OCI-LY1 (cell line): ENCODE measurements at regions not wholly inside any gene's neighbourhood (a gene's known extent, or its start where the extent isn't known, plus 50 kb on each side); places are given as distances from the start of the nearest gene placed in this dataset.

ENCODE experiments used
- CTCF ChIP-seq: fragments of 200-600 bp; sonication (generic), shearing (Covaris generic); IDR thresholded peaks from 2 replicates; pipeline ENCODE4 v1.5.1; 2017; ENCODE audit warnings: mild to moderate bottlenecking, antibody characterized with exemption, low read length, moderate library complexity, mixed read lengths
- EZH2 ChIP-seq: fragments of 200-600 bp; sonication (generic), shearing (Covaris generic); IDR thresholded peaks from 2 replicates; pipeline ENCODE4 v1.8.0; 2017; ENCODE audit warnings: borderline replicate concordance, mixed run types, mild to moderate bottlenecking, antibody characterized with exemption, low read length, moderate library complexity, mixed read lengths

GRCh38 chr10:124157271-124157681 is 63.9 kb upstream of the CHST15 start:
- TF ChIP-seq CTCF (no peak), EZH2 (no peak)
